ENCODE measurements at regions not wholly inside any gene's neighbourhood (a gene's known extent, or its start where the extent isn't known, plus 50 kb on each side); places are given as distances from the start of the nearest gene placed in this dataset.

- TF ChIP-seq, protein P1, sequence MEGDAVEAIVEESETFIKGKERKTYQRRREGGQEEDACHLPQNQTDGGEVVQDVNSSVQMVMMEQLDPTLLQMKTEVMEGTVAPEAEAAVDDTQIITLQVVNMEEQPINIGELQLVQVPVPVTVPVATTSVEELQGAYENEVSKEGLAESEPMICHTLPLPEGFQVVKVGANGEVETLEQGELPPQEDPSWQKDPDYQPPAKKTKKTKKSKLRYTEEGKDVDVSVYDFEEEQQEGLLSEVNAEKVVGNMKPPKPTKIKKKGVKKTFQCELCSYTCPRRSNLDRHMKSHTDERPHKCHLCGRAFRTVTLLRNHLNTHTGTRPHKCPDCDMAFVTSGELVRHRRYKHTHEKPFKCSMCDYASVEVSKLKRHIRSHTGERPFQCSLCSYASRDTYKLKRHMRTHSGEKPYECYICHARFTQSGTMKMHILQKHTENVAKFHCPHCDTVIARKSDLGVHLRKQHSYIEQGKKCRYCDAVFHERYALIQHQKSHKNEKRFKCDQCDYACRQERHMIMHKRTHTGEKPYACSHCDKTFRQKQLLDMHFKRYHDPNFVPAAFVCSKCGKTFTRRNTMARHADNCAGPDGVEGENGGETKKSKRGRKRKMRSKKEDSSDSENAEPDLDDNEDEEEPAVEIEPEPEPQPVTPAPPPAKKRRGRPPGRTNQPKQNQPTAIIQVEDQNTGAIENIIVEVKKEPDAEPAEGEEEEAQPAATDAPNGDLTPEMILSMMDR (IDR thresholded peaks at IDR 0.05; ENCODE audit: insufficient read depth, low read length, severe bottlenecking): no peak
- FAIRE-seq (no peak), DNase-seq (ENCODE audit: low read depth) (peak; percentile 15)
- H3K27me3 ChIP-seq (ENCODE audit: control insufficient read depth, insufficient read depth, low read length): no peaks in the 10 kb centered on the region
- H3K4me3 ChIP-seq (ENCODE audit: low read depth, low read length): no peak overlapping the region
- H3K36me3 ChIP-seq (ENCODE audit: control insufficient read depth, insufficient read depth, low read length): no peaks in the 10 kb centered on the region
Observed at GRCh38 chr3:34957677-34958076, 681.6 kb upstream of the ARPP21 start.

GRCh38 chr3:34969513-34969912 lies 669.8 kb upstream of the ARPP21 start:
- TF ChIP-seq, protein P1 (IDR thresholded peaks at IDR 0.05; ENCODE audit: insufficient read depth, low read length, severe bottlenecking): peak; percentile 11
- FAIRE-seq: no peak
- peak; percentile 6 for DNase-seq (ENCODE audit: low read depth)
- Histone ChIP-seq H3K4me3 (ENCODE audit: low read depth, low read length) (no peak overlapping the region), H3K27me3 (ENCODE audit: control insufficient read depth, insufficient read depth, low read length) (no peaks in the 10 kb centered on the region), H3K36me3 (ENCODE audit: control insufficient read depth, insufficient read depth, low read length) (no peaks in the 10 kb centered on the region)

- no peak overlapping the region for H3K4me3 ChIP-seq (ENCODE audit: low read depth, low read length)
- no peak for DNase-seq (ENCODE audit: low read depth)
- no peaks in the 10 kb centered on the region for H3K27me3 ChIP-seq (ENCODE audit: control insufficient read depth, insufficient read depth, low read length)
- TF ChIP-seq, protein P1 (IDR thresholded peaks at IDR 0.05; ENCODE audit: insufficient read depth, low read length, severe bottlenecking): no peak
- no peak for FAIRE-seq
- no peaks in the 10 kb centered on the region for H3K36me3 ChIP-seq (ENCODE audit: control insufficient read depth, insufficient read depth, low read length)
Observed at GRCh38 chr3:34972481-34972880, 666.8 kb upstream of the ARPP21 start.

GRCh38 chr3:34973586-34973985 lies 665.7 kb upstream of the ARPP21 start:
- Histone ChIP-seq H3K27me3 (ENCODE audit: control insufficient read depth, insufficient read depth, low read length) (no peaks in the 10 kb centered on the region), H3K4me3 (ENCODE audit: low read depth, low read length) (no peak overlapping the region), H3K36me3 (ENCODE audit: control insufficient read depth, insufficient read depth, low read length) (no peaks in the 10 kb centered on the region)
- no peak for DNase-seq (ENCODE audit: low read depth)
- TF ChIP-seq, protein P1 (IDR thresholded peaks at IDR 0.05; ENCODE audit: insufficient read depth, low read length, severe bottlenecking): no peak
- no peak for FAIRE-seq

DNA sequence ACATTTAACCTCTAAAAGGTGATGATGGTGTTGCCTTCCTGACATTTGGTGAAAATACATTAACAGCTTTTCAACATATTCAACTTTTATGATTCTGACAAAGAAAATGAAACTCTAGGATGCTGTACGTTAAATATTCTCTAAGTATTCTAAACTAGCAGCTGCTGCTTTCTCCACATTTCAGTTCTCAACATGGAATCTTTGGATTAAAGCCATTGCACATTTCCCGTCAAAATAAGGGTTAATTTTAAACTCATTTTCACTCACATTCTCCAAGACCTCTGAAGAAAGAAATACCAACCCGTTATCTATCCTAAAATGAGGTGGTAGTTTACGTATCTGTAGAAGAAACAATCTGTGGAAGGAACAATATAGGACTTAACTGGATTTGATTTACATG lies 655.7 kb upstream of the ARPP21 start:
- no peaks in the 10 kb centered on the region for H3K27me3 ChIP-seq (ENCODE audit: control insufficient read depth, insufficient read depth, low read length)
- H3K36me3 ChIP-seq (ENCODE audit: control insufficient read depth, insufficient read depth, low read length): no peaks in the 10 kb centered on the region
- no peak overlapping the region for H3K4me3 ChIP-seq (ENCODE audit: low read depth, low read length)
- DNase-seq (ENCODE audit: low read depth) (no peak), FAIRE-seq (no peak)
- TF ChIP-seq, protein P1 (IDR thresholded peaks at IDR 0.05; ENCODE audit: insufficient read depth, low read length, severe bottlenecking): no peak

- TF ChIP-seq, protein P1 (IDR thresholded peaks at IDR 0.05; ENCODE audit: insufficient read depth, low read length, severe bottlenecking): no peak
- DNase-seq (ENCODE audit: low read depth): no peak
- Histone ChIP-seq H3K4me3 (ENCODE audit: low read depth, low read length) (no peak overlapping the region), H3K36me3 (ENCODE audit: control insufficient read depth, insufficient read depth, low read length) (no peaks in the 10 kb centered on the region), H3K27me3 (ENCODE audit: control insufficient read depth, insufficient read depth, low read length) (no peaks in the 10 kb centered on the region)
- FAIRE-seq: no peak
Observed at GRCh38 chr3:34988296-34988695, 651.0 kb upstream of the ARPP21 start.
